ENCODE measurements at regions not wholly inside any gene's neighbourhood (a gene's known extent, or its start where the extent isn't known, plus 50 kb on each side); places are given as distances from the start of the nearest gene placed in this dataset.

DNA sequence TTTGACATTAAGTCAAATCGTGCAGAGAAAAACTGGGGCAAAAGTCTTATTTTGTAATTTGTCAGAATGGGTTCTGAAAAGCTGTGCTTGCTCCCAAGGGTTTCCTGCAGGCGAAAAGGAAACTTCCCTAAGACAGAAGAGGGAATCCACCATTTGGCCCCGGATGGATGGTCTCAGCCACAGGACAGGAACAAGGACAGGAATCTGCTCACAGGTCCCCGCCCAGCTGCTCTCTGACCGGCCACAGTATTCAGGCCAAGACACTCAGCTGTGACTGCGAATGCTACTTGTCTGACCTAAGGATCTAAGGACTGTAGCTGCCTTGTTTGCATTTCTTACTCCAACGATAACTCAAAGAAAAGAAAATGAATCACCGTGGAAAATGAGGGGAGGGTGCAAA lies 197.0 kb downstream of the BMP7 start:
- no peak for DNase-seq (ENCODE audit: low spot score)
- H3K36me3 Mint-ChIP-seq (ENCODE audit: low read depth, unreplicated experiment): no peaks in the 10 kb centered on the region
- TF ChIP-seq, protein P1, sequence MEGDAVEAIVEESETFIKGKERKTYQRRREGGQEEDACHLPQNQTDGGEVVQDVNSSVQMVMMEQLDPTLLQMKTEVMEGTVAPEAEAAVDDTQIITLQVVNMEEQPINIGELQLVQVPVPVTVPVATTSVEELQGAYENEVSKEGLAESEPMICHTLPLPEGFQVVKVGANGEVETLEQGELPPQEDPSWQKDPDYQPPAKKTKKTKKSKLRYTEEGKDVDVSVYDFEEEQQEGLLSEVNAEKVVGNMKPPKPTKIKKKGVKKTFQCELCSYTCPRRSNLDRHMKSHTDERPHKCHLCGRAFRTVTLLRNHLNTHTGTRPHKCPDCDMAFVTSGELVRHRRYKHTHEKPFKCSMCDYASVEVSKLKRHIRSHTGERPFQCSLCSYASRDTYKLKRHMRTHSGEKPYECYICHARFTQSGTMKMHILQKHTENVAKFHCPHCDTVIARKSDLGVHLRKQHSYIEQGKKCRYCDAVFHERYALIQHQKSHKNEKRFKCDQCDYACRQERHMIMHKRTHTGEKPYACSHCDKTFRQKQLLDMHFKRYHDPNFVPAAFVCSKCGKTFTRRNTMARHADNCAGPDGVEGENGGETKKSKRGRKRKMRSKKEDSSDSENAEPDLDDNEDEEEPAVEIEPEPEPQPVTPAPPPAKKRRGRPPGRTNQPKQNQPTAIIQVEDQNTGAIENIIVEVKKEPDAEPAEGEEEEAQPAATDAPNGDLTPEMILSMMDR (IDR thresholded peaks at IDR 0.05; ENCODE audit: unreplicated experiment): no peak
- H3K27me3 Mint-ChIP-seq (ENCODE audit: unreplicated experiment): peaks cover 1% of the 10 kb centered on the region
- H3K27ac Mint-ChIP-seq (ENCODE audit: unreplicated experiment): no peak overlapping the region
- H3K4me1 Mint-ChIP-seq (ENCODE audit: unreplicated experiment): peaks cover 20% of the 10 kb centered on the region
- H3K9me3 Mint-ChIP-seq (ENCODE audit: unreplicated experiment): no peaks in the 10 kb centered on the region
- no peak overlapping the region for H3K4me3 Mint-ChIP-seq (ENCODE audit: unreplicated experiment)

DNA sequence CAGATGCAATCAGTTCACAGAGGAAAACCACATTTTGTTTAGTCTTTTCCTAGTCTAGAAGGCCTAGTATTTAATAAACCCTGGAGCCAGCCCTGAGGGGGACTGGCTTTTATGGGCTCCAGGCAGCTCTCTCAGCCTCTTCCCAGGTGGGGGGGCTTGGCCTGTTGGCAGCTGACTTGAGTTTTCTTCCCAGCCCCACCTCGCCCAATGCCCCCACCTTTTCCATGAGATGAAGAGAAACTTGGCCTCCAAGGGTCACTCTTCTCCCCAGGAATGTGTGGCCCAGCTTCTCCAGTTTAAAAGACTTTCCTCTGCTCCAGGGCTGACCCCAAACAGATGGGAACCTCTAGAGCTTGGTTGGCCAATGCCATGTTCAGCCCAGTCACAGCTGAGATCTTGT lies 196.1 kb downstream of the BMP7 start:
- Mint-ChIP-seq H3K4me1 (ENCODE audit: unreplicated experiment) (peaks cover 20% of the 10 kb centered on the region), H3K36me3 (ENCODE audit: low read depth, unreplicated experiment) (no peaks in the 10 kb centered on the region), H3K27me3 (ENCODE audit: unreplicated experiment) (peaks cover 2% of the 10 kb centered on the region), H3K27ac (ENCODE audit: unreplicated experiment) (no peak overlapping the region), H3K9me3 (ENCODE audit: unreplicated experiment) (no peaks in the 10 kb centered on the region), H3K4me3 (ENCODE audit: unreplicated experiment) (no peak overlapping the region)
- TF ChIP-seq, protein P1 (IDR thresholded peaks at IDR 0.05; ENCODE audit: unreplicated experiment): no peak
- DNase-seq (ENCODE audit: low spot score): no peak

DNA sequence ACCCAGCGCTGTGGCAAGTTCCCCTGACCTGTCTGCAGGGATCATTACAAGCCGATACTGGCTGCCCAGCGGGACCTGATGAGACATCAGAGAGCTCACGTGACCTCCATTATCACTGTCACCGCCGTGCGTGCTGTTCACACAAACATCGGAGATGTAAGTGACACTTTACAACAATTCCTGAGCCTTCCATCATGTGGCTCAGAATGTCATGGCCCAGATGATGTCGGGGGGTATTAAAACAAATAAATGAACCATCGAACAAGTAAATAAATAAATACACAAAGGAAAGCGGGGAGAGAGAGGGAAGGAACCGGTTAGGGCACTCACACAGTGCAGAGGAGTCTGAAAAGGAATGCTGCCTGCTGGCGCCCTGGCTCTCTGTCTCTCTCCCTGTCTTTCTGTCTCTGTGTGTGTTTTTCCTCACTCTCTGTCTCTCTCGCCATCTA lies 195.1 kb downstream of the BMP7 start:
- TF ChIP-seq, protein P1 (IDR thresholded peaks at IDR 0.05; ENCODE audit: unreplicated experiment): no peak
- no peak for DNase-seq (ENCODE audit: low spot score)
- Mint-ChIP-seq H3K4me1 (ENCODE audit: unreplicated experiment) (peaks cover 20% of the 10 kb centered on the region), H3K36me3 (ENCODE audit: low read depth, unreplicated experiment) (no peaks in the 10 kb centered on the region), H3K9me3 (ENCODE audit: unreplicated experiment) (no peaks in the 10 kb centered on the region), H3K27ac (ENCODE audit: unreplicated experiment) (no peak overlapping the region), H3K4me3 (ENCODE audit: unreplicated experiment) (peak overlapping the region; percentile 62), H3K27me3 (ENCODE audit: unreplicated experiment) (peaks cover 2% of the 10 kb centered on the region)

DNA sequence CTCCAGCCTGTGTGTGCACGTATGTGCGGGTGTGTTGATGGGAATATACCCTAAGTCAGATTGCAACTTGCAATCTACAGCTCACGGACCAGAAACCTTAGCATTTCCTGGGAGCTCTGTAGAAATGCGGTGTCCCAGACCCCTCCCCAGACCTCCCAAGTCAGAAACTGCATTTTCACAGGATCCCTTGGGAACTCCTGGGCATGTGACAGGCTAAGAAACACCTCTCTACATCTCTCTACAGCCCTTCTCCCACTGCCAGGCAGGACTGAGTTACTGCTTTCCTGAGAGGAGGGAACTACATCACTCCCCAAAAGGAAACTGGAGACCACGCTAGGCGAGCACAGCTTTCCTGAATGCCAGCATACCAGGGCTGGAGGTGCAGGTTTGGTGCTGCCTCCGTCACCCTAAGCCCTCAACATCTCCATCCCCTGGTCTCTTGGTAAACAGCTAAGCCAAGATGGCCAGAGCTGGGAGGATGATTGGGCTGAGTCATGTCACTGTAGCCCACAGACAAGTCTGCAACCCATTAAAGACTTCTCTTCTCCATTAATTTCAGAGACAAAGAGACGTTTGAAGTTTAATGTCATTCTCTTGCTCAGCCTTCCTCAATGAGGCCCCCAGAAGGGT lies 194.4 kb downstream of the BMP7 start:
- TF ChIP-seq, protein P1 (IDR thresholded peaks at IDR 0.05; ENCODE audit: unreplicated experiment): no peak
- Mint-ChIP-seq H3K4me1 (ENCODE audit: unreplicated experiment) (peaks cover 20% of the 10 kb centered on the region), H3K36me3 (ENCODE audit: low read depth, unreplicated experiment) (no peaks in the 10 kb centered on the region), H3K27ac (ENCODE audit: unreplicated experiment) (no peak overlapping the region), H3K4me3 (ENCODE audit: unreplicated experiment) (no peak overlapping the region), H3K27me3 (ENCODE audit: unreplicated experiment) (peaks cover 2% of the 10 kb centered on the region), H3K9me3 (ENCODE audit: unreplicated experiment) (no peaks in the 10 kb centered on the region)
- DNase-seq (ENCODE audit: low spot score): no peak

DNA sequence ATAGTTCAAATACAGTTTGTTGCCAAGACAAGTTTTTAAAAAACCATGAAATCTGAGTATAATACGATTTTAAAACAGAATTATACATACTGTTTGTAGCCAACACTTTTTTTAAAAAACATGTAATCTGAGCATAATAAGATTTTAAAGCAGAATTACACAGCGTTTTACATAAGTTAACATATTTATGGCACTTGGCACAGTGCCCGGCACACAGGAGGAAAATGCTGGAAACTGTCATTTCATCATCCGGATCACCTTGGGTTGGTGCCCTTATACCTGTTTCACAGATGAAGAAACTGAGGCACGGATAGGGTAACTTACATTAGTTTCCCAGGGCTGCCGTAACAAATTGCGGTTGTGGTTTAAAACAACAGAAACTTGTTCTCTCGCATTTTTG lies 193.0 kb downstream of the BMP7 start:
- Mint-ChIP-seq H3K4me1 (ENCODE audit: unreplicated experiment) (peaks cover 16% of the 10 kb centered on the region), H3K4me3 (ENCODE audit: unreplicated experiment) (no peak overlapping the region), H3K27ac (ENCODE audit: unreplicated experiment) (no peak overlapping the region), H3K27me3 (ENCODE audit: unreplicated experiment) (peaks cover 4% of the 10 kb centered on the region), H3K9me3 (ENCODE audit: unreplicated experiment) (no peaks in the 10 kb centered on the region), H3K36me3 (ENCODE audit: low read depth, unreplicated experiment) (no peaks in the 10 kb centered on the region)
- TF ChIP-seq, protein P1 (IDR thresholded peaks at IDR 0.05; ENCODE audit: unreplicated experiment): no peak
- DNase-seq (ENCODE audit: low spot score): no peak
